HG03045 (cell line): ENCODE measurements at regions not wholly inside any gene's neighbourhood (a gene's known extent, or its start where the extent isn't known, plus 50 kb on each side); places are given as distances from the start of the nearest gene placed in this dataset.
"Not testable (repeated sequence)": the region's sequence is repeated elsewhere in the genome, so short reads cannot be mapped to it uniquely, and the experiment has no call there.

Source experiments
- ATAC-seq: cut with Tn5 transposase; IDR thresholded peaks from one replicate; pipeline ENCODE4 v1.9.1; 2021; ENCODE audit warnings: mild to moderate bottlenecking, moderate library complexity; ENCODE audit not compliant: unreplicated experiment

DNA sequence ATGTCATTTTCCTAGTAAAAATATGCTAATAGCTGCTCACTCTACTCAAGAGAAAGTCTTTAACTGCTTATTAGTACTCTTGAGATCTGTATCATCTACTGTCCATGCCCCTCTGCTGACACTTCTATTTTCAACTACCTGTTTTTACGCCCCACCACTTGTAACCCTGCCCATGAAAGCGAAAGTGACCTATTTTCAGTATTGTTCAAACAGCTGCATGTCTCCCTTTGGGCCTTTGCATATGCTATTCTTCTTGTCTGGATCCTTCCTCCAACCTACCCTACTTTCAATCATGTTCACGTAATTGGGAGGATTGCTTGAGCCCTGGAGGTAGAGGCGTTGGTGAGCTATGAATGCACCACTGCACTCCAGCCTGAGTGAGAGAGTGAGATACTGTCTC, 1481.3 kb downstream of the GATA3 start:
- ATAC-seq = peak; percentile 73

DNA sequence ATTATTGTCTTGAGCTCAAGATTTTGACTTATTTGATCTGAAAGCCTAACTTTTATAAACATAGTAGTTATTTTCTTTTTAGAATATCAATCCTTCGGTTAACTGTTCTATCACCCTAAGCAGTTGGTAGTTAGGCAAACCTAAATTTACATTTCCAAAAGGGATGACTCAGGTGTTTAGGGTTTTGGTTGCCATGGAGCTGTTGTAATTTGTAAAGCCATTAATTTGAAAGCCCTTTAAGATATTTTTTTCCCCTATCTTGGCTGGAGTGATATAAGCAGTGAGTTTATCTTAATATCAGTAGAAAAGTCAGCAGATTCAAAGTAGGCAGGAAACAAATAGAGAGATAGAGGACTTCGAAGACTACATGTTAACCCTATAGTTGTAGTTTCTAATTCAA, 1472.6 kb upstream of the CELF2 start:
- ATAC-seq = no peak

DNA sequence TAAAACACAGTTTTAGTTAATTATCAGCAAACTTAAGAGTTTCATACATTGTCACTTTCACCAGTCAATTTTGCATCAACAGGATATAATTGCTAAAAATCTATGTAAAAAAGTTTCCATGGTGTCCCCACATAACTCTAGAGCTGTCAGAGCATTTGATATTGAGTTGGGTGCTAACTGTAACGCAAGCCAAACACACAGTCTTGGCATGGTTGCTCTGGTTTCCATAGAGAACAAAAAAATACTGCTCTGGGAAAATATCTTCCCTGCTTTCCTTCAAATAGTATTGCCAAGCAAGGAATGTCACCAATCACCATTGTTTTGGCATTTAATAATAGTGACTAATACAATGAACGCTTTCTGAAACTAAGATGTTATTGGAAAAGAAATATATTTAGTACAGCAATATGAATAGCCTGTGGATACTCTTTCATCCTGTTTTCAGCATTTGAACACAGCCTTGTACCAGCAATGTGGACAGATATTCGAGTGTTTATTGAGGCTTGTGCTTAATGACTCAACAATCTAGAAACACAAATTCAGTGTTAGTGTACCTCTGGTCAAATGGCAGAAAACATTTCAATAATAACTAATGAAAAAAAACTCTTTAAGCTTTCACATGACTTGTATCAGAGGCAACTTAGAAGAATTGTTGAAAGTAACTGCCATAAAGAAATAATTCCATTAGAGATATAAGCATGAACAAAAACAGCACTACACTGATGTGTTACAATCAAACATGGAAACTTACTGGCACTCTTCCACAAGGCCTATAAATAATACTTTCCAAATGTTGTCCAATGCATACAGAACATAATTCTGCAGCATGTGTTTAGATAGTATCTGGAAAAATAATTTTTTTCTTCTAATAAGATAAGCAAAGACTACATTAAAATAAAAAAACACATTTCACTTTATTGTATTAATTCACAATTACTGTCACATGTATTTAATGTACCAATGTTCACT, 1469.5 kb upstream of the CELF2 start:
- no peak for ATAC-seq

DNA sequence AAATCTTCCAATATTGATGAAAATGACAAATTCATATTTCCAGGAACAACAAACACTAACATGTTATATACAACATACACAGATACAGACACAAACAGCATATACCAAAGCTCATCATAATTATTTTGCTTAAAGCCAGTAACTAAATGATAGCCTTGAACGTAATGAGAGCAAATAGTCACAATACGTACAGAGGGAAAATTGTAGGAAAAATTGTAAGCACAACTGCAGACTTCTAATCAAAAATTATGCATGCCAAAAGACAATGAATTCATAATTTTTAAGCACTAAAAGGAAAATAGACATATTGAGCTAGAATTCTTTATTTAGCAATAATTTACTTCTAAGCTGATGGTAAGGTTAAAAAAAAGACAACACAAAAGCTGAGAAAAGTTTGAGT, 1466.9 kb upstream of the CELF2 start:
- ATAC-seq = no peak

DNA sequence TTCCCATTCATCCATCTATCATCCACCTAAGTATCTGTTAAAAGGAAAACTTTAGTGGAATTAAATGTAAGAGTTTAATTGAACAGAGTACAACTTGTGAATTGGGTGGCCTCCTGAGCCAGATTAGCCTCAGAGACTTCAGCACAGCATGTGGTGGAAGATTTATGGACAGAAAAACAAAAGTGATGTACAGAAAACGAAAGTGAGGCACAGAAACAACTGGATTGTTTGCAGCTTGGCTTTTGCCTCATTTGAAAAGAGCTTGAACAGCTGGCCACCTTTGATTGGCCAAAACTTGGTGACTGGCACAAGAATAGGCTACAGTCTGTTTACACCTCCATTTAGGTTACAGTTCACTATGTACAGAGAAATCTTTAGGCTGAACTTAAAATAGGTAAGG, 1463.4 kb upstream of the CELF2 start:
- no peak for ATAC-seq

DNA sequence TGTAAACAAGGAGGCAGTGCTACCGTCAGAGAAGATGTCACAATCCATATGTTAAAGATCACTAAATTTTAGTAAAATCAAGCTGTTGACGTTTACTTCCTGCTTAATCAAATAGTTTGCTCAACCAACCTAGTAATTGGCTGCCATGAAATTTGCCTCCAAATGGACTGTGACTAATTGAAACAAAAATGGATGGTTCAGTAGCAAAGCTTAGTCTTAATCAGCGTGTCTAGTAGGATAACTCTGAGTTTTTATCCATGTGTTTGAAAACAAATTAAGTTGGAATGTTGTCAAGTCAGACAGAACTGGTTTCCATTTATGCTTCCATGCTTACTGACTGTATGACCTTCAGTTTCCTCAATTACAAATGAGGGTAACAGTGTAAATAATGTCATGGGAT, 1456.7 kb upstream of the CELF2 start:
- no peak for ATAC-seq

DNA sequence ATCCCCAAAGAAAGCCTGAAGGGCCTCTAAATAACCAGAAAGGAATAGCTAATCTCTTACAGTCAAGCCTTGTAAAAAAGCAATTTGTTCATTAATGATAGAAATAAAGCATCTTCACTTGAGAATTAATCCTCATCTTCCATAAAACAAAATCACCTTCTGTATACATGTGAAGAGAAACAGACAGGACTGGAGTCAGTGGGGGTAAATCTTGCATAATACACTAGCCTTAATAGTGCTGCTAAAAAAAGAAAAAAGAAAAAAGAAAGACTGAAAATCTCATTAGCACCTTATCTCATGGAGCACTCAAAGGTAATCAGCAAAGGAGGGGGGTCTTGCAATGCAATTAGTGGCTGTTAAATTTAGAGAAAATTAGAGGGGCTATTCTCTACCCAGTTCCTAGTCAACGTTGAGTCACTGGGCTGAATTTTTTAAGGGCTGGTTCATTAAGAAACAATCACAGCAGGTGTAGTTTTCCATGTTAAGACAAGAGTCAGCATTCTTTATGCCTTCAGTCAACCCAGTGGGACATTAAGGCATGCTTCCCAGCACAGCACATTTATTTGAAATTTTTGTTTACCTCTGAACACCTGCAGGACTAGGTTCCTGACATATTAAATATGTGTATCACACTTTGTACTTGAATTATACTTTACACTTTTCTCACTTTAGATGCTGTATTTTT, 1455.7 kb upstream of the CELF2 start:
- no peak for ATAC-seq

DNA sequence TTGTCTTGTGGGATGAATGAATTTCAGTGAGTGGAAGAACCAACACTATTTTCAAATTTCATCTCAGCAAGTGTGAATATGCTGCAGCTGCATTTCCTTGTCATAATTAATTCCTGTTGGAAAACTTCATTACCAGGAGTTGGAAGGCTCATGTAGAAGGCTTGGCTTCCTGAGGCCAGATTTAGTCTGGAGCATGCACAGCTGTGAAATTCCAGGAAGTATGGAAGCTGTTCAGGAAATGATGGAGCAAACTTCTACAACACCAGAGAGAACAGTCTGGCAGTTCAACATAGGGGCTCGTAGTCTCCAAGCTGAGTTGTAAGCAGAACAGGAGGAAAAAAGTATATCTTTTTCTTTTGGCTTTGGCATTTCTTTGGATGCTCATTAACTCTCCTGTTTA, 1439.9 kb upstream of the CELF2 start:
- no peak for ATAC-seq

DNA sequence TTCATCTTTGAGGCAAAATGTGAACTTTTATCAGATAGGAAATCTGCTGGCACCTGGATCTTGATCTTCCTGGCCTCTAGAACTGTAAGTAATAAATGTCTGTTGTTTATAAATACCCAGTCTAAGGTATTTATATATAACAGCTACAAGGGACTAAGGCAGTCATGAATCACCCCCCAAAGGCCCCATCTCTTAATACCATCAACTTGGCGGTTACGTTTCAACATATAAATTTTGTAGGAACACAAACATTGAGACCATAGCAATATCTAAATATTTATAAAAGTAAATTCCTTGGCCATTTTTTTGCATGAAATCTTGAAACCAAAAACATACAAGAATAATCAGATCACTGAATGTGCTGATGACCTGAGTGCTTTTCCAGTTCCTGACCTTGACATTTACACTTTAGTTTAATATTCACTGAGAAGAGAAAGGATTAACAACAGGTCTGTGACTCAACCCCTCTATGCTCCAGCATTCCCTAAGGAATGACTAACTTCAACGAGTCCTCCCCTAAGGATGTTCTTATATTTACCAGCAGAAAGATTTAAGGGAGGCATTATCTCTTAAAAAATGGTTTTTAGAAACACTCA, 1438.5 kb upstream of the CELF2 start:
- ATAC-seq = no peak

DNA sequence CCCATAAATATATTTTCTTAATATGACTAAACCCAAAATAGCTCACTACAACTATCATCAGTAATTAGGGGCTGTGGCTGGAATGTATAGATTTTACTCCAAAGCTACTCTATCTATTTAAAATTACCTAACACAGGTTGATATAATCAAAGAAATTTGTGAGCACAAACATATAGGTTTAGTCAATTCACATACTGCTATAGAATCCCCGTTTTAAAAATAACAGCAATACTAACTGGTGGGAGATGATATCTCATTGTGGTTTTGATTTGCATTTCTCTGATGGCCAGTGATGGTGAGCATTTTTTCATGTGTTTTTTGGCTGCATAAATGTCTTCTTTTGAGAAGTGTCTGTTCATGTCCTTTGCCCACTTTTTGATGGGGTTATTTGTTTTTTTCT, 1434.9 kb upstream of the CELF2 start:
- ATAC-seq = not testable (repeated sequence)

DNA sequence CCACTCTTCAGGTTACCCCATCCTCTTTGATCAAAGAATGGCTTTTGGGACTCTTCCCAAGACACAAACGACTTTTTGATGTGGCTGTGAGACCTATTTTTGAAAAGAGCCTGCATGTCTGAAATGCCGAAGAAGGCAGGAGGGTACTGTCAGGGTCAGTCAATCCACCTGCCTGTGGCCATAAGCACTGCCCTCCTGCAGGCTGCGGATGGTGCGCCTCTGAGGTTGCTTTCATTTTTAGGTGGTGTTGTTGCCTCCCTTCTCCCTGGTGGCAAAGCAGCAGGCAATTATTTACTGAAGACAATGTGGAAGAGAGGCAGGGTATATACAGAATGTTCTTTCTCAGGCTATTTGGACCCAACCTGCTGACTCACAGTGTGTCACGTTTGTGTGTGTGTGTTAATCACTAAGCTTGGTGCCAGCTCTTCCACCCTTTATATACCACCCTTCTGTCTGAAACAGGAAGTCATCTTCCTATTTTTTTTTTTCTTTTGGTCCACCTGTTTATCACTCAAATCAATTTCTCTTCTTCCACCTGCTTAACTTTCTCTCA, 1421.2 kb upstream of the CELF2 start:
- no peak for ATAC-seq

DNA sequence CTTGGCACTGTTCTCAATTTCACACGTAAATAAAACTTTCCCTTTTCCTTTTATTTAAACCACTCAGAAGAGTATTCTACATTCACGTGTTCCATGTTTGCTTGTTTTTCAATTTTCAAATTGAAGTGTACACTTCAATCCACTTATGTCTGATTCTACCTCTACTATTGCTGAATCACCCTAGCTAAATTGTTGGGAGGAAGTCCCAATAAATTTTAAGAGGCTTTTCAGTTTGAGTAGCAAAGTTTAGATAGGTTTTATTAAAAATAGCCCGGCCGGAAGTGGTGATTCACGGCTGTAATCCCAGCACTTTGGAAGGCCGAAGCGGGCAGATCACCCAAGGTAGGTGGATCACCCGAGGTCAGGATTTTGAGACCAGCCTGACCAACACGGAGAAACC, 1414.7 kb upstream of the CELF2 start:
- ATAC-seq = no peak

DNA sequence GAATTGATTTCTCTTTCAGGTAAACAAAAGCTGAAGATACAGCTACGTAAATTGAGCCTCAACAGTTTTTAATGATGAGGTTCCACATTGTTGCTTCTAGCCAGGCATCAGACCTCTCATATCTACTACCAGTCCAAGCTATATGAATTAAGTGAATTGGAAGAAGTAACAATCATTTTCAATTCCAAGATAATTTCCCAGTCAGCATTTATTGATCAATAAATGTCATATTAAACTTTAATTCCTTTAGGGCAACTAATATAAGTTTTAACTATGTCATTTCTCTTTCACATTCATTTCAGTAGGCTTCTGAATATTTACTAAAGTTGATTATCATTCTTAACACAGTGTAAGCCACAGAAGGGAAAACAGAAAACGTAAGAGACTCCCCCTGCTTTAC, 1413.7 kb upstream of the CELF2 start:
- ATAC-seq = no peak

DNA sequence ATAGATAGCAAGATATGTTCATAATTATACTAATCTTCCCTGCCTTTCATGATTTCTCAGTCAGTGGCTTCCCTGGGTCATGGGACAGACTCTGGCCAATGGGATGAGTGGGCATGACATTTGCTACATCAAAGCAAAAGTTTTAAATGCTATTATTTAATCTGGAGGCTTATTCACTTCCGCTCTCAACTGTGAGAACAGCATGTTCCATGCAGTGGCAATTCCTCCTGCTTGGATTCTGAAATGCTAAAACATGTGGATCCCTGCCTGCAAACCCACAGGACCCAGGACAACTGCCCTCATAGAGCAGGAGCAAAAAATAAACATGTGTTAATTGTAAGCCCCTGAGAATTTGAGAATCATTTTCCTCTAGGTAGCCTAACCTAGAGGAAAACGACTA, 1412.4 kb upstream of the CELF2 start:
- no peak for ATAC-seq

DNA sequence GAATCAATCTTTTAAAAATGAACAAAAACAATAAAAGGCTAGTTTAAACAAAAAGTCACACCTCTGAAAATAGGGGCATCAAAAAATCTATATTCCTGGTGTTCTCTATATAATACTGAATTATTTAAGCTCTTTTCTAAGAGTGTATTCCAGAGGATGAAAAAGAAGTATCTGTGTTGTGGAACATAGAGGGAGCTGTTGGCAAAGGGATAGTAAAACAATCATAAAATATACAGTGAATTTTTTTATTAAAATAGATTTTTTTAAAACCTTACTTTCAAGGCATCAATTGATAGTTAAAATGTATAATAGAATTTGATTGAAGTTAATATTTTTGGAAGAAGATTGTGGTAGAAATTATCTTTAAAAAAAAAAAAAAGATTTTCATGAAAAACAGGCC, 1409.1 kb upstream of the CELF2 start:
- no peak for ATAC-seq

DNA sequence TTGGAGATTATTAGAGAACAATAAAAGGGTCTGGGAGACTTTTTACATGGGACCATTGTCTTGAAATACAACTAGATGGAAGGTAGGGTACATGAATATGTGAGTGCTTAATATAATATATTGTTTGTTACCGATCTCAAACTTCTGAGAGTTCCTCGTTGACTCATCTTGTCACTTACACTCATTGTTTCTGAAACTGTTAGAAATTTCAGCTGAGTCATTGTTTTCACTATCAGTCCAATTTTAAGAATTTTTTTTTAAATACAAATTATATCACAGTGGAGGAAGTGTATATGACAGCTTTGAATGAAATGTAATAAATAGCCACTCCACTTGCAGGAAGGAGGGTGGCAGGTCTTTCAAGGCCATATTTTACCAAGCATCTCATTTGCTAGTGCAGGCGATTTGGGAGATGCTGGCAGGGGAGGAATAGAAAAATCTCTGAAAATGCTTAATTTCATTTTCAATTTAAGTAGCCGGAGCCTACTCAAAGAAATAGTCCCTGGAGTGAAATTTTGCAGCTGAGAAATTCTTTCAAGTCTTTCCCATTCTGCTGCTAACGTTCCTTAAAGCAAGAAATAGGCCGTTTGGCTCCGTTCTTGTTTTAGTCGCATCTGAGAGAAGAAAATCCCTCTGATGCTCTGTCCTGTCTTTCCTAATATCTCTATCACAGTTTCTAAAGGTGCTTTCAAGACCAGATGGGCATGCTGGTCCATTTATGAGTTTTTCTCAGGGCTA, 1404.2 kb upstream of the CELF2 start:
- peak; percentile 70 for ATAC-seq

DNA sequence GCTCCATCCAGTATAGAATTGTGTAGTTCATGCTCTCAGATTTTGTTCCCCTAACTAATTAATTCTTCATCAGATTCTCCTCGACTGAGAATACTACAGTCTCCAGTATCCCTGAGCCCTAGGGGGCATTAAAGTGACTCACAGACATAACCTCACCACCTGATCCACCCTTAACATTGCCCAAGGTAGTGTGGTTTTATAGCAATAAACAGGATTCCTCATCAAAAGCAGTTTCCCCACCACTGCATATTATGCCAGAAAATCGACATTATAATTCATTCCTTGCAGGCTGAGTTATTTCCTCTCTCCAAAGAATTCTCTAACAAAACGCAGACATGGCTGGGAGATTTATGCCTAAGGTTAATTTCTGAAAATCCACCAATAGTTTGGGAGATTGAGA, 1402.5 kb upstream of the CELF2 start:
- ATAC-seq = no peak

DNA sequence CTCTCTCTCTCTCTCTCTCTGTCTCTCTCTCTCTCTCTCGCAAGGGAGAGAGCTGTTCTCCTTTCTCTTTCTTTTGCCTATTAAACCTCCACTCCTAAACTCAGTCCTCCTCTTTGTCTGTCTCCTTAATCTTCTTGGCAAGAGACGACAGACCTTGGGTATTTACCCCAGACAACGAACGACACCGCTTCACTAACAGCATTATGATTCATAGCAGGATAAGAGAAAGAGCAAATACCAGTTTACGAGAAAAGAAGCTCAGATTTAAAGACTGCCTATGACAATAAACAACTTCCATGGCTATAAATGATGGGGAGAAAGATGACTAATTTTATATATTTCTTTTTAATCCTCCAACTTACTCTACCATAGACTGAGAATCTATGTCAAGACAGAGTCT, 1396.5 kb upstream of the CELF2 start:
- no peak for ATAC-seq

DNA sequence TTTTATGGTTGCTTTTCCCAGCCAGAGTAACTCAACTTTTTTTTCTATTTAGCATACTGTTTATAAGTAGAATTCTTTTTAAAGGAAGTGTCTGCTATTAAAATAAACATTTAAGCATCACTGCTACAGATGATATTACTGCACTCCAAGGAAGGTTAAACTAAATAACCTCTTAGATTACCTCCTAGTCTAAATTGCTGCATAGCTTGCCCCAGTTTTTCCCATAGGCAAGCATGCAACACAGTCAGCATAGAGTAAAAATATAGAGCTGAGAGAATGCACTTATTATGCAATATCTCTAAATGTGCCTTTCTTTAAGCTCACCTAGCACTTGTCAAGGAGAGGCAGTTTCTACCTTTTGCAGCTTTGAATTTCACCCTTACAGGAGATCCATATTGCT, 1392.4 kb upstream of the CELF2 start:
- ATAC-seq = no peak

DNA sequence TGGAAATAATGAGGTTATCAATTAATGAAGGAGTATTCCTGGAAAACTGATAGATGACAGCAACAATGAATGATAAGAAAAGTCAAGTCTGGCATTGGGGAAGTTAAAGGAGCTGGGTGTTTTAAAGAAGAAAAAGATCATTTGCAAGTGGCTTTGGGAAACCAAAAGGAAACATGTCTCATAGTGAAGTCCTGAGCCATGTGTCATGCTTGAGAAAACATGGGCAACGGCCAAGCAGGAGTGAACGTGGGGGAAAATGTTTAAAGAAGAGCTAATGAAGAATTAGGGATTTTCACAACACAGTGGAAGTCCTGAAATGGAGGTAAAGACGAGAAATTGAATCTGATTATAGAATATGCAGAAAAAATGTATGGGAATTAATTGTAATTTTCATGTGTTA, 1383.2 kb upstream of the CELF2 start:
- ATAC-seq = no peak

DNA sequence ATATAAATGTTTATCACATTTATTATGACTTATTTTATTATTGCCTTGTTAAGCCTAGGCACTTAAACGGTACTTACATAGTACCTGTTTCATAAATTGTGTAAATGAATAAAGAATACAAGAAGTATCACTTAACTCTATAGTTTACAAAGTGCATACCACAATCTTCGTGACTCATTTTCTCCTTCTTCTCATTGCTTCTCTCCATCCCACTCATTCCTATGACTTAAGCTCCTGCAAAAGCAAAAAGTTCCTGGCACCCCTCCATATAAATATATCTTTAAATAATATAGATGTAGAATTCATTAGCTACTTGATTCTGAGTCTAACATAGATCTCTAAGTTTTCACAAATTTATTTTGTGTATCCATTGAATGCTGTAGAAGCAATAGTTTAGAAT, 1382.0 kb upstream of the CELF2 start:
- no peak for ATAC-seq
